Upper lobe of right lung (tissue), 1 donor: ENCODE measurements at regions not wholly inside any gene's neighbourhood (a gene's known extent, or its start where the extent isn't known, plus 50 kb on each side); places are given as distances from the start of the nearest gene placed in this dataset.

ENCODE experiments used
- ATAC-seq: fragments of 200-7000 bp; cut with Tn5 transposase; one replicate; pipeline ENCODE4 v1.9.1; 2020; ENCODE audit warnings: mild to moderate bottlenecking, moderate library complexity
- DNase-seq: peaks from one replicate; pipeline ENCODE4 v3.0.0-alpha.2; 2020
- H3K27ac ChIP-seq: fragments of 200-600 bp; one replicate; pipeline ENCODE4 v1.8.0; 2022
- H3K27me3 ChIP-seq: fragments of 200-600 bp; one replicate; pipeline ENCODE4 v1.8.0; 2022; ENCODE audit warnings: mild to moderate bottlenecking
- H3K36me3 ChIP-seq: fragments of 200-600 bp; one replicate; pipeline ENCODE4 v1.8.0; 2022
- H3K4me1 ChIP-seq: fragments of 200-600 bp; one replicate; pipeline ENCODE4 v1.8.0; 2022
- H3K4me3 ChIP-seq: fragments of 200-600 bp; one replicate; pipeline ENCODE4 v1.8.0; 2022; ENCODE audit warnings: mild to moderate bottlenecking
- H3K9me3 ChIP-seq: fragments of 200-600 bp; one replicate; pipeline ENCODE4 v1.8.0; 2022
- CTCF ChIP-seq: fragments of 200-600 bp; IDR thresholded peaks from one replicate; pipeline ENCODE4 v1.8.0; 2022; ENCODE audit warnings: antibody characterized with exemption
- intact Hi-C: fragments of 100-400 bp; cut with DNase I; formaldehyde crosslinking; loops from one replicate; pipeline ENCODE4 v1.11.0; 2022
- donor health status: DM: no; HTN: yes; CAD: no; lungs with severe emphysema.

- no peak for TF ChIP-seq CTCF
- no peaks in the 10 kb centered on the region for H3K4me1 ChIP-seq
- ATAC-seq (no peak), DNase-seq (no peak)
- H3K9me3 ChIP-seq, result no peaks in the 10 kb centered on the region
- H3K4me3 ChIP-seq, result no peak overlapping the region
- H3K27me3 ChIP-seq, result no peaks in the 10 kb centered on the region
- H3K36me3 ChIP-seq, result no peaks in the 10 kb centered on the region
- no peak overlapping the region for H3K27ac ChIP-seq
- intact Hi-C loops, result no loop called here
These were observed 831.1 kb downstream of the NR2F1-AS1 start for GRCh38 chr5:92749943-92750342.

GRCh38 chr5:92748072-92748676 lies 832.8 kb downstream of the NR2F1-AS1 start:
- no peak for TF ChIP-seq CTCF
- H3K4me3 ChIP-seq, result no peak overlapping the region
- intact Hi-C loops, result no loop called here
- DNase-seq, result no peak
- H3K27ac ChIP-seq, result no peak overlapping the region
- H3K27me3 ChIP-seq, result no peaks in the 10 kb centered on the region
- H3K9me3 ChIP-seq, result no peaks in the 10 kb centered on the region
- no peaks in the 10 kb centered on the region for H3K36me3 ChIP-seq
- ATAC-seq, result no peak
- no peaks in the 10 kb centered on the region for H3K4me1 ChIP-seq

- no peaks in the 10 kb centered on the region for H3K9me3 ChIP-seq
- no peaks in the 10 kb centered on the region for H3K4me1 ChIP-seq
- no peak for TF ChIP-seq CTCF
- H3K4me3 ChIP-seq, result no peak overlapping the region
- H3K27me3 ChIP-seq, result no peaks in the 10 kb centered on the region
- H3K36me3 ChIP-seq, result no peaks in the 10 kb centered on the region
- intact Hi-C loops, result no loop called here
- DNase-seq (no peak), ATAC-seq (no peak)
- no peak overlapping the region for H3K27ac ChIP-seq
These were observed 839.1 kb downstream of the NR2F1-AS1 start for GRCh38 chr5:92741906-92742305.

- no peak for DNase-seq
- Histone ChIP-seq H3K36me3 (no peaks in the 10 kb centered on the region), H3K4me3 (no peak overlapping the region), H3K27ac (no peak overlapping the region), H3K27me3 (no peaks in the 10 kb centered on the region), H3K9me3 (no peaks in the 10 kb centered on the region), H3K4me1 (no peaks in the 10 kb centered on the region)
- TF ChIP-seq CTCF, result no peak
- no peak for ATAC-seq
- intact Hi-C loops, result no loop called here
These were observed 846.6 kb downstream of the NR2F1-AS1 start for GRCh38 chr5:92734211-92734940.

GRCh38 chr5:92730486-92730885 lies 850.5 kb downstream of the NR2F1-AS1 start:
- ATAC-seq (no peak), DNase-seq (no peak)
- Histone ChIP-seq H3K27ac (no peak overlapping the region), H3K4me3 (no peak overlapping the region), H3K9me3 (no peaks in the 10 kb centered on the region), H3K36me3 (no peaks in the 10 kb centered on the region), H3K27me3 (no peaks in the 10 kb centered on the region), H3K4me1 (no peaks in the 10 kb centered on the region)
- no peak for TF ChIP-seq CTCF
- intact Hi-C loops, result no loop called here
